ENCODE measurements at regions not wholly inside any gene's neighbourhood (a gene's known extent, or its start where the extent isn't known, plus 50 kb on each side); places are given as distances from the start of the nearest gene placed in this dataset.
A peak's percentile ranks its signal among the peaks of the same experiment; 100 is the strongest.

- intact Hi-C loops (cut with micrococcal nuclease; ENCODE audit: unreplicated experiment) = no loop called here
- H3K9me3 ChIP-seq (ENCODE audit: control insufficient read depth, insufficient read depth, low read depth, low read length) = no peaks in the 10 kb centered on the region
- DNase-seq (ENCODE audit: low read depth, low spot score) (no peak), ATAC-seq (no peak)
- ChIA-PET POLR2A (interaction anchor here (0.6 to 1.0 kb wide), 2 partner anchors 25 to 93 kb away, joined by 3 to 5 read pairs; no protein-coding TSS in a partner anchor), CTCF (interaction anchor here (1.0 kb wide), 1 partner anchor 142 kb away, joined by 3 read pairs; no protein-coding TSS in a partner anchor)
- H3K4me1 ChIP-seq (ENCODE audit: control insufficient read depth, insufficient read depth, low read length) = peaks cover 6% of the 10 kb centered on the region; the same call in 1 of the 2 replicates
- no peak overlapping the region for H3K27ac ChIP-seq (ENCODE audit: low read length)
- peaks cover 2% of the 10 kb centered on the region for H3K27me3 ChIP-seq (ENCODE audit: control insufficient read depth, insufficient read depth, low read length)
- no peak for TF ChIP-seq SIN3A (IDR thresholded peaks at IDR 0.05; ENCODE audit: borderline replicate concordance, insufficient read depth, low read depth, low read length)
- no peak for TF ChIP-seq REST (IDR thresholded peaks at IDR 0.05; ENCODE audit: insufficient read depth in 1 of 2, low read depth in 2 of 2, low read length in 1 of 2)
- TF ChIP-seq TCF7L2 (IDR thresholded peaks at IDR 0.05; ENCODE audit: low read depth, low read length) = no peak
- no peak for TF ChIP-seq CTCF (IDR thresholded peaks at IDR 0.05)
- TF ChIP-seq POLR2AphosphoS5 (IDR thresholded peaks at IDR 0.05; ENCODE audit: low read depth, low read length) = no peak
- in situ Hi-C loops (cut with HindIII; ENCODE audit: low pct_unique_long_range_greater_than_20kb, low sequenced_read_pairs) = no loop called here
- BruUV-seq (replicated peaks) = no TSS peak
- peak overlapping the region; percentile 52 to 66 for H3K4me3 ChIP-seq (ENCODE audit: low read depth in 2 of 2, low read length in 2 of 2)
- H3K36me3 ChIP-seq (ENCODE audit: control insufficient read depth, insufficient read depth, low read length) = no peaks in the 10 kb centered on the region
Observed at GRCh38 chr1:201650623-201650933, 111.7 kb downstream of the NAV1 start.

- no peaks in the 10 kb centered on the region for H3K9me3 ChIP-seq (ENCODE audit: control insufficient read depth, insufficient read depth, low read depth, low read length)
- POLR2A ChIA-PET = interaction anchor here (0.6 kb wide), 1 partner anchor 522 kb away, joined by 8 read pairs; no protein-coding TSS in a partner anchor
- H3K36me3 ChIP-seq (ENCODE audit: control insufficient read depth, insufficient read depth, low read length) = no peaks in the 10 kb centered on the region
- H3K27ac ChIP-seq (ENCODE audit: low read length) = no peak overlapping the region
- H3K27me3 ChIP-seq (ENCODE audit: control insufficient read depth, insufficient read depth, low read length) = no peaks in the 10 kb centered on the region; the same call in 1 of the 2 replicates
- DNase-seq (ENCODE audit: low read depth, low spot score) = no peak
- CTCF ChIA-PET = interaction anchor here (0.7 kb wide), 1 partner anchor 58 kb away, joined by 3 read pairs; no protein-coding TSS in a partner anchor
- BruUV-seq (replicated peaks) = no TSS peak
- peaks cover 6% of the 10 kb centered on the region; the same call in 1 of the 2 replicates for H3K4me1 ChIP-seq (ENCODE audit: control insufficient read depth, insufficient read depth, low read length)
- no peak for ATAC-seq
- in situ Hi-C loops (cut with HindIII; ENCODE audit: low pct_unique_long_range_greater_than_20kb, low sequenced_read_pairs) (no loop called here), intact Hi-C loops (cut with micrococcal nuclease; ENCODE audit: unreplicated experiment) (no loop called here)
- TF ChIP-seq CTCF (IDR thresholded peaks at IDR 0.05) (no peak), TCF7L2 (IDR thresholded peaks at IDR 0.05; ENCODE audit: low read depth, low read length) (no peak), POLR2AphosphoS5 (IDR thresholded peaks at IDR 0.05; ENCODE audit: low read depth, low read length) (no peak), REST (IDR thresholded peaks at IDR 0.05; ENCODE audit: insufficient read depth in 1 of 2, low read depth in 2 of 2, low read length in 1 of 2) (no peak), SIN3A (IDR thresholded peaks at IDR 0.05; ENCODE audit: borderline replicate concordance, insufficient read depth, low read depth, low read length) (no peak)
- H3K4me3 ChIP-seq (ENCODE audit: low read depth in 2 of 2, low read length in 2 of 2) = no peak overlapping the region
Observed at GRCh38 chr1:201652181-201652580, 113.3 kb downstream of the NAV1 start.
